Mesendoderm (in vitro differentiated cells): ENCODE measurements at regions not wholly inside any gene's neighbourhood (a gene's known extent, or its start where the extent isn't known, plus 50 kb on each side); places are given as distances from the start of the nearest gene placed in this dataset.

Source experiments
- DNase-seq: peaks from one replicate; pipeline ENCODE4 v3.0.0; 2013
- H2AK5ac ChIP-seq: 2 replicates; pipeline ENCODE4 v1.6.1; 2013; ENCODE audit warnings: low read length, inconsistent platforms
- H2BK120ac ChIP-seq: 2 replicates; pipeline ENCODE4 v1.6.1; 2013; ENCODE audit warnings: low read depth, mild to moderate bottlenecking, low read length, moderate library complexity, mixed read lengths
- H2BK15ac ChIP-seq: replicated peaks from 2 replicates; pipeline ENCODE4 v1.6.1; 2013; ENCODE audit warnings: low read depth, mild to moderate bottlenecking, moderate library complexity
- H2BK5ac ChIP-seq: 2 replicates; pipeline ENCODE4 v1.6.1; 2013; ENCODE audit warnings: low read length, inconsistent platforms
- H3K18ac ChIP-seq: 2 replicates; pipeline ENCODE4 v1.6.1; 2013; ENCODE audit warnings: mild to moderate bottlenecking, low read length, mixed read lengths
- H3K23ac ChIP-seq: one replicate; pipeline ENCODE4 v1.6.1; 2013; ENCODE audit warnings: low read length
- H3K27ac ChIP-seq: 2 replicates; pipeline ENCODE4 v1.5.1; 2013; ENCODE audit warnings: low read depth, mild to moderate bottlenecking, inconsistent platforms, low read length, moderate library complexity
- H3K27me3 ChIP-seq: 2 replicates; pipeline ENCODE4 v1.6.1; 2013; ENCODE audit warnings: low read length, control low read depth, mild to moderate bottlenecking, inconsistent platforms; ENCODE audit not compliant: insufficient read depth, poor library complexity
- H3K36me3 ChIP-seq: 2 replicates; pipeline ENCODE4 v1.6.1; 2013; ENCODE audit warnings: low read length, inconsistent platforms; ENCODE audit not compliant: control insufficient read depth, insufficient read depth
- H3K4ac ChIP-seq: one replicate; pipeline ENCODE4 v1.6.1; 2013; ENCODE audit warnings: low read depth, mild to moderate bottlenecking, low read length, moderate library complexity
- H3K4me1 ChIP-seq: 2 replicates; pipeline ENCODE4 v1.6.1; 2013; ENCODE audit warnings: low read depth, low read length, inconsistent platforms; ENCODE audit not compliant: control insufficient read depth
- H3K4me2 ChIP-seq: 2 replicates; pipeline ENCODE4 v1.6.1; 2013; ENCODE audit warnings: low read length
- H3K4me3 ChIP-seq: 2 replicates; pipeline ENCODE4 v1.5.1; 2013; ENCODE audit warnings: mild to moderate bottlenecking, low read length
- H3K56ac ChIP-seq: one replicate; pipeline ENCODE4 v1.6.1; 2013; ENCODE audit warnings: low read length
- H3K79me1 ChIP-seq: 2 replicates; pipeline ENCODE4 v1.6.1; 2013; ENCODE audit warnings: low read length, inconsistent platforms
- H3K79me2 ChIP-seq: 2 replicates; pipeline ENCODE4 v1.6.1; 2013; ENCODE audit warnings: mild to moderate bottlenecking, low read length; ENCODE audit not compliant: control insufficient read depth, insufficient read depth
- H3K9ac ChIP-seq: 2 replicates; pipeline ENCODE4 v1.6.1; 2013; ENCODE audit warnings: low read length, inconsistent platforms
- H4K5ac ChIP-seq: one replicate; pipeline ENCODE4 v1.6.1; 2013; ENCODE audit warnings: low read length
- H4K8ac ChIP-seq: one replicate; pipeline ENCODE4 v1.6.1; 2013; ENCODE audit warnings: low read depth, mild to moderate bottlenecking, control low read depth, low read length, moderate library complexity
- WGBS: extraction: QIAGEN DNeasy Blood & Tissue Kit; methylation state at CpG from one replicate; pipeline ENCODE4 v1.1.7; 2013; ENCODE audit warnings: low lambda C conversion rate, missing lambda C conversion rate; ENCODE audit not compliant: insufficient coverage; ENCODE audit errors: extremely low coverage; 5-methylcytosine and 5-hydroxymethylcytosine counted together

GRCh38 chr10:44164251-44164956, 220.5 kb downstream of the CXCL12 start:
- H3K27ac ChIP-seq, result no peak overlapping the region
- no peak overlapping the region for H3K56ac ChIP-seq

GRCh38 chr10:44161184-44161583, 223.7 kb downstream of the CXCL12 start:
- Histone ChIP-seq H3K56ac (no peak overlapping the region), H2AK5ac (no peak overlapping the region), H3K79me2 (no peaks in the 10 kb centered on the region), H3K36me3 (no peaks in the 10 kb centered on the region), H3K9ac (no peak overlapping the region), H2BK15ac (no peak overlapping the region), H3K27me3 (no peaks in the 10 kb centered on the region), H3K4me3 (no peak overlapping the region), H3K4me1 (no peaks in the 10 kb centered on the region), H3K27ac (no peak overlapping the region), H3K18ac (no peak overlapping the region), H2BK120ac (no peak overlapping the region), H3K23ac (no peak overlapping the region), H4K5ac (no peak overlapping the region), H3K79me1 (no peaks in the 10 kb centered on the region), H3K4ac (no peak overlapping the region), H2BK5ac (no peak overlapping the region), H4K8ac (no peak overlapping the region), H3K4me2 (no peak overlapping the region)
- DNase-seq, result peak; percentile 20

More at GRCh38 chr10:44164251-44164956, 220.5 kb downstream of the CXCL12 start:
- no CpG with 5 or more reads among the region's 3 CpGs for WGBS
- Histone ChIP-seq H4K8ac (no peak overlapping the region), H3K18ac (no peak overlapping the region), H3K27me3 (no peaks in the 10 kb centered on the region), H3K4me1 (no peaks in the 10 kb centered on the region), H3K4me3 (no peak overlapping the region), H3K36me3 (no peaks in the 10 kb centered on the region), H3K4me2 (no peak overlapping the region), H3K79me2 (no peaks in the 10 kb centered on the region), H2BK120ac (no peak overlapping the region), H2BK15ac (no peak overlapping the region), H3K4ac (no peak overlapping the region), H3K9ac (no peak overlapping the region), H2AK5ac (no peak overlapping the region), H3K23ac (no peak overlapping the region), H4K5ac (no peak overlapping the region), H3K79me1 (no peaks in the 10 kb centered on the region), H2BK5ac (no peak overlapping the region)
- no peak for DNase-seq

DNA sequence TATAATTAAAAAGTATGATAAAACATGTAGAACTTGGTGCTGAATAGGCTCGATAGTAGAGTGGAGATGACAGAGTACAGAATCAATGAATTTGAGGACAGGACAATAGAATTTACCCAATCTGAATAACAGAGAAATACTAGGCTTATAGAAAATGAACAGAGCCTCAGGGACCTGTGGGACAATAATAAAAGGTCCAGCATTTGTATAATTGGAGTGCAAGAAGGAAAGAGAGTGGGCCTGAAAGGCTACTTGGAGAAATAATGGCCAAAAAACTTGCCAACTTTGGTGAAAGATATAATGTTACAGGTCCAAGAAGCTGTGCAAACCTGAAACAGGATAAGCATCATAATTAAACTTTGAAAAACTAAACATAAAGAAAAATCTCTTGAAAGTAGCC, 227.3 kb downstream of the CXCL12 start:
- H3K79me2 ChIP-seq, result no peaks in the 10 kb centered on the region

GRCh38 chr10:44154956-44155355, 229.9 kb downstream of the CXCL12 start:
- Histone ChIP-seq H3K27ac (no peak overlapping the region), H3K4me2 (no peak overlapping the region), H3K4me1 (no peaks in the 10 kb centered on the region), H3K4ac (no peak overlapping the region), H2BK120ac (no peak overlapping the region), H2BK15ac (no peak overlapping the region), H4K5ac (no peak overlapping the region), H3K36me3 (no peaks in the 10 kb centered on the region), H3K79me1 (no peaks in the 10 kb centered on the region), H2BK5ac (no peak overlapping the region), H4K8ac (no peak overlapping the region), H3K18ac (no peak overlapping the region), H3K27me3 (no peaks in the 10 kb centered on the region), H3K56ac (no peak overlapping the region), H3K9ac (no peak overlapping the region), H3K79me2 (no peaks in the 10 kb centered on the region), H3K23ac (no peak overlapping the region), H3K4me3 (no peak overlapping the region), H2AK5ac (no peak overlapping the region)
- DNase-seq, result no peak
- no CpG with 5 or more reads among the region's 2 CpGs for WGBS

More for the DNA sequence above, 227.3 kb downstream of the CXCL12 start:
- Histone ChIP-seq H2BK5ac (no peak overlapping the region), H3K9ac (no peak overlapping the region), H4K8ac (no peak overlapping the region), H2BK15ac (no peak overlapping the region), H3K27ac (no peak overlapping the region), H3K36me3 (no peaks in the 10 kb centered on the region), H3K56ac (no peak overlapping the region), H3K4me1 (no peaks in the 10 kb centered on the region), H3K4me3 (no peak overlapping the region), H3K4me2 (no peak overlapping the region), H3K4ac (no peak overlapping the region), H4K5ac (no peak overlapping the region), H3K79me1 (no peaks in the 10 kb centered on the region), H2AK5ac (no peak overlapping the region), H3K27me3 (no peaks in the 10 kb centered on the region), H3K23ac (no peak overlapping the region), H3K18ac (no peak overlapping the region), H2BK120ac (no peak overlapping the region)
- WGBS, result no CpG with 5 or more reads among the region's 1 CpG
- DNase-seq, result no peak

DNA sequence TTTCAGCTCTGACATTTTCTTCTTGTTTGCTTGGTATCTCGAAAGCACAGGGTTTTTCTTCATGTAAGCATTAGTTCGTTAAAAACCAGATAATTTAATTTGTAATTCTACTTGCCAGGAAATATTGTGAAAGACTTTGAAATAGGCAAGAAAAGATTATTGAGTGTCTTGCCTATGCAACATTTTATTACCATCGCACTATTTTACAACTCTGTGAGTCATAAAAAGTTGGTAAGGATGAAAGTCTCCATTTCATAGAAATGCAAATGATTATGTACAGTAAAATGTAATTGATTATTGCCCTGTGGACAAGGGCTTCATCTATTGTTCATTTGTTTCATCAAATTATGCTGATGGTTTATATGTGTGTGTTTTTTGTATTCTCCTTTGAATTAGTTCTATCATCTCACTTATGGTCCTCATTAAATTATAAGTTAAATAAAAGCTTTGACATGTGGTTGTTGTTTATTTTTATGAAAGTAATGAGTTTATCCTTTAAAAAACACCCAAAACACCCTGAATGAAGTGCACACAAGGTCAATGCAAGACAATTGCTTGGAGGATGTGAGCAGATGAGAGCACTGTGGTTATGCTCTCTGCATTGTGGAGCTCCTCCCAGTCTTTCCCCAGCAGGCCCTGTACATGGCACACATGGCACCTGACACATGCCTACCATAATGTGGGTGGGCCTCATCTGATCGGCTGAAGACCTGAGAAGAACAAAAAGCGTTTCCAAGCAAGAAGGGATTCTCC, 230.8 kb downstream of the CXCL12 start:
- H3K79me1 ChIP-seq, result no peaks in the 10 kb centered on the region
- no peak overlapping the region for H2BK5ac ChIP-seq
- no peak overlapping the region for H3K56ac ChIP-seq
- H3K4ac ChIP-seq, result no peak overlapping the region
- H3K36me3 ChIP-seq, result no peaks in the 10 kb centered on the region
- H2BK15ac ChIP-seq, result no peak overlapping the region
- no peaks in the 10 kb centered on the region for H3K79me2 ChIP-seq
- H2BK120ac ChIP-seq, result no peak overlapping the region
- H3K27me3 ChIP-seq, result no peaks in the 10 kb centered on the region
- H4K8ac ChIP-seq, result no peak overlapping the region
- H3K23ac ChIP-seq, result no peak overlapping the region
- no peak overlapping the region for H4K5ac ChIP-seq
- no peaks in the 10 kb centered on the region for H3K4me1 ChIP-seq
- no peak overlapping the region for H3K27ac ChIP-seq
- H3K4me2 ChIP-seq, result no peak overlapping the region
- H3K18ac ChIP-seq, result no peak overlapping the region
- H2AK5ac ChIP-seq, result no peak overlapping the region
- no peak for DNase-seq
- H3K9ac ChIP-seq, result no peak overlapping the region
- WGBS, result no CpG with 5 or more reads among the region's 5 CpGs
- no peak overlapping the region for H3K4me3 ChIP-seq

DNA sequence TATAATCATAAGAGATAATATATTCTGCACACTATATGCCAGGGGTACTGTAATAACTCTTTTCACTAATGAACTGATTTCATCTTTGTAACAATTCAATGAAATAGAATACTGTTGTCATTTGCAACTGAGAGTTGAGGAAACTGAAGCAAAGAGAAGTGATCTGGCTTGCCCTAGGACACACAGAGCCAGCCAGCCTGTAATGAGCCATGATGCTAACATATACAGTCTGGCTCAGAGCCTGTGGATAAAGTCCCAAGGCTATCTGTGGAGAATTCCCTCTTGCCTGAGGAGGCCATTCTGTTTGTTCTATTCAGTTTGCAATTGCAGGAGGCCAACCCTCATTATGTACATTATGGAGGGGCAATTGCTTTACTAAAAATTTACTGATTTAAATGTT, 241.3 kb downstream of the CXCL12 start:
- Histone ChIP-seq H3K4me3 (no peak overlapping the region), H3K23ac (no peak overlapping the region), H2BK120ac (no peak overlapping the region), H4K8ac (no peak overlapping the region), H2BK5ac (no peak overlapping the region), H3K4me1 (no peaks in the 10 kb centered on the region), H4K5ac (no peak overlapping the region), H3K56ac (no peak overlapping the region), H3K79me2 (no peaks in the 10 kb centered on the region), H3K27ac (no peak overlapping the region), H3K9ac (no peak overlapping the region), H2BK15ac (no peak overlapping the region), H2AK5ac (no peak overlapping the region), H3K4ac (no peak overlapping the region), H3K18ac (no peak overlapping the region), H3K79me1 (no peaks in the 10 kb centered on the region), H3K27me3 (no peaks in the 10 kb centered on the region), H3K4me2 (no peak overlapping the region), H3K36me3 (no peaks in the 10 kb centered on the region)
- no peak for DNase-seq
